HG03354 (cell line): ENCODE measurements at regions not wholly inside any gene's neighbourhood (a gene's known extent, or its start where the extent isn't known, plus 50 kb on each side); places are given as distances from the start of the nearest gene placed in this dataset.

Source experiments
- ATAC-seq: cut with Tn5 transposase; IDR thresholded peaks from one replicate; pipeline ENCODE4 v1.9.1; 2021; ENCODE audit warnings: mild to moderate bottlenecking; ENCODE audit not compliant: unreplicated experiment, poor library complexity, severe bottlenecking

- no peak for ATAC-seq
Observed at GRCh38 chr2:83069724-83070123, 1389.4 kb downstream of the SUCLG1 start.

GRCh38 chr2:83068714-83069113 lies 1390.4 kb downstream of the SUCLG1 start:
- ATAC-seq = no peak

GRCh38 chr2:83067947-83068346 lies 1391.1 kb downstream of the SUCLG1 start:
- no peak for ATAC-seq

- no peak for ATAC-seq
Observed at GRCh38 chr2:83063933-83064332, 1395.1 kb downstream of the SUCLG1 start.

GRCh38 chr2:83063511-83063910 lies 1395.6 kb downstream of the SUCLG1 start:
- no peak for ATAC-seq

GRCh38 chr2:83058683-83059082 lies 1400.4 kb downstream of the SUCLG1 start:
- no peak for ATAC-seq

- ATAC-seq = no peak
Observed at GRCh38 chr2:83055376-83056010, 1403.6 kb downstream of the SUCLG1 start.

GRCh38 chr2:83054751-83055150 lies 1404.3 kb downstream of the SUCLG1 start:
- no peak for ATAC-seq

GRCh38 chr2:83051538-83052170 lies 1407.4 kb downstream of the SUCLG1 start:
- ATAC-seq = no peak

GRCh38 chr2:83042053-83042452 lies 1417.0 kb downstream of the SUCLG1 start:
- ATAC-seq = no peak

GRCh38 chr2:83022631-83023210 lies 1436.4 kb downstream of the SUCLG1 start:
- no peak for ATAC-seq

GRCh38 chr2:83017366-83018090 lies 1441.6 kb downstream of the SUCLG1 start:
- no peak for ATAC-seq

- no peak for ATAC-seq
Observed at GRCh38 chr2:83016343-83017110, 1442.6 kb downstream of the SUCLG1 start.

- no peak for ATAC-seq
Observed at GRCh38 chr2:83015900-83016299, 1443.2 kb downstream of the SUCLG1 start.

- ATAC-seq = no peak
Observed at GRCh38 chr2:83015035-83015715, 1443.9 kb downstream of the SUCLG1 start.

- no peak for ATAC-seq
Observed at GRCh38 chr2:83014462-83014861, 1444.6 kb downstream of the SUCLG1 start.

GRCh38 chr2:83006961-83007360 lies 1452.1 kb downstream of the SUCLG1 start:
- no peak for ATAC-seq

- ATAC-seq = no peak
Observed at GRCh38 chr2:83003555-83003954, 1455.5 kb downstream of the SUCLG1 start.

- no peak for ATAC-seq
Observed at GRCh38 chr2:83002706-83003105, 1456.4 kb downstream of the SUCLG1 start.
